Endothelial cell of umbilical vein (primary cell): ENCODE measurements at regions not wholly inside any gene's neighbourhood (a gene's known extent, or its start where the extent isn't known, plus 50 kb on each side); places are given as distances from the start of the nearest gene placed in this dataset.

Source experiments
- EZH2 ChIP-seq: IDR thresholded peaks from 2 replicates; pipeline ENCODE4 v1.6.1; 2012; ENCODE audit warnings: borderline replicate concordance, low read depth, mild to moderate bottlenecking, moderate library complexity, low read length, inconsistent platforms; ENCODE audit not compliant: severe bottlenecking
- FOS ChIP-seq: IDR thresholded peaks from 2 replicates; pipeline ENCODE4 v1.6.1; 2011; ENCODE audit warnings: mild to moderate bottlenecking, low read length, moderate library complexity, borderline replicate concordance; ENCODE audit not compliant: insufficient read depth
- MYC ChIP-seq: IDR thresholded peaks from one replicate; pipeline ENCODE4 v1.6.1; 2011; ENCODE audit warnings: mild to moderate bottlenecking, low read depth, low read length
- POLR2A ChIP-seq: IDR thresholded peaks from 2 replicates; pipeline ENCODE4 v1.6.1; 2012; ENCODE audit warnings: low read depth, mild to moderate bottlenecking, control low read depth, low read length
- TF ChIP-seq, protein P1 (sequence below), 2 donors: IDR thresholded peaks; 1 replicate in 1 of 2; 2 replicates in 1 of 2; pipeline ENCODE4 v1.5.1; 2011; ENCODE audit warnings: low read length in 2 of 2, mild to moderate bottlenecking in 2 of 2, moderate library complexity in 2 of 2, control low read depth in 1 of 2, inconsistent platforms in 1 of 2, low read depth in 1 of 2; ENCODE audit not compliant: insufficient read depth in 1 of 2; ENCODE audit errors: extremely low read depth in 1 of 2

DNA sequence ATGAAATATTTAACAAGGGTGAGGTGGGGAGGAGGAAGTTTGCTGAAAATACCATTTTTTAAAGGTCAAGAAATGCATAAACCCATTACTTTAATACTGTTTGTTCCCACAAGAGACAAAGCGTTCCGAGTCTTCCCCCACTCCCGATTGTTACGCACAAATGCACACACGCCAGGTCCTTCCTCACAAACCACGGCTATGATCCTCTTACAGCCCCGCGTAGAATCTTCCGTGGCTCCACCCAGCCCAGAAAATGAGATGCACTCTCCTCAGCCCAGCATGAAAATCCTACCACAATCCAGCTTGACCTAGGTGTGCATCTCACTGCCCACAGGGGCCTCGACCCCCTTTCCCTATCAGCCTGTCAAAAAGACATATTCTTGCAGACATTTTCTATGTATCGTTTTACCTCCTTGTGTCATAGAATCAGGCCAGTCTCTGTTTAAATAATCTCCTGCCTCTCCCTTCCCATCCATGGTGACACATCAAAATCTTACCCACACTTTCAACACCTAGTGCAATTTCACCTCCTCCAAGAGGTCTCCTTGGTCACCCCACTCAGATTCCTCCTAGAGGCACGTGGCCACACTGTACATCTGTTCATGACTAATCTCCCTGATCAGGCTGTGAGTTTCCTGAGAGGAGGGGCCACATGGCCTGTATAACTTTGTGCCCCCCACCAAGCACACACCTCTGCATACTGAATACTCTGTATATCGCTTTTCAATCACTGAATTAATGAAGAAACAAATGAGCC is 491.0 kb upstream of the KLHL29 start:
- no peak for TF ChIP-seq FOS
- TF ChIP-seq, protein P1, sequence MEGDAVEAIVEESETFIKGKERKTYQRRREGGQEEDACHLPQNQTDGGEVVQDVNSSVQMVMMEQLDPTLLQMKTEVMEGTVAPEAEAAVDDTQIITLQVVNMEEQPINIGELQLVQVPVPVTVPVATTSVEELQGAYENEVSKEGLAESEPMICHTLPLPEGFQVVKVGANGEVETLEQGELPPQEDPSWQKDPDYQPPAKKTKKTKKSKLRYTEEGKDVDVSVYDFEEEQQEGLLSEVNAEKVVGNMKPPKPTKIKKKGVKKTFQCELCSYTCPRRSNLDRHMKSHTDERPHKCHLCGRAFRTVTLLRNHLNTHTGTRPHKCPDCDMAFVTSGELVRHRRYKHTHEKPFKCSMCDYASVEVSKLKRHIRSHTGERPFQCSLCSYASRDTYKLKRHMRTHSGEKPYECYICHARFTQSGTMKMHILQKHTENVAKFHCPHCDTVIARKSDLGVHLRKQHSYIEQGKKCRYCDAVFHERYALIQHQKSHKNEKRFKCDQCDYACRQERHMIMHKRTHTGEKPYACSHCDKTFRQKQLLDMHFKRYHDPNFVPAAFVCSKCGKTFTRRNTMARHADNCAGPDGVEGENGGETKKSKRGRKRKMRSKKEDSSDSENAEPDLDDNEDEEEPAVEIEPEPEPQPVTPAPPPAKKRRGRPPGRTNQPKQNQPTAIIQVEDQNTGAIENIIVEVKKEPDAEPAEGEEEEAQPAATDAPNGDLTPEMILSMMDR (IDR thresholded peaks at IDR 0.05; ENCODE audit: extremely low read depth in 1 of 2, insufficient read depth in 1 of 2, low read depth in 1 of 2, low read length in 2 of 2), result no peak
- no peak for TF ChIP-seq EZH2
- no peak for TF ChIP-seq POLR2A
- TF ChIP-seq MYC, result no peak
